ENCODE measurements at regions not wholly inside any gene's neighbourhood (a gene's known extent, or its start where the extent isn't known, plus 50 kb on each side); places are given as distances from the start of the nearest gene placed in this dataset.

DNA sequence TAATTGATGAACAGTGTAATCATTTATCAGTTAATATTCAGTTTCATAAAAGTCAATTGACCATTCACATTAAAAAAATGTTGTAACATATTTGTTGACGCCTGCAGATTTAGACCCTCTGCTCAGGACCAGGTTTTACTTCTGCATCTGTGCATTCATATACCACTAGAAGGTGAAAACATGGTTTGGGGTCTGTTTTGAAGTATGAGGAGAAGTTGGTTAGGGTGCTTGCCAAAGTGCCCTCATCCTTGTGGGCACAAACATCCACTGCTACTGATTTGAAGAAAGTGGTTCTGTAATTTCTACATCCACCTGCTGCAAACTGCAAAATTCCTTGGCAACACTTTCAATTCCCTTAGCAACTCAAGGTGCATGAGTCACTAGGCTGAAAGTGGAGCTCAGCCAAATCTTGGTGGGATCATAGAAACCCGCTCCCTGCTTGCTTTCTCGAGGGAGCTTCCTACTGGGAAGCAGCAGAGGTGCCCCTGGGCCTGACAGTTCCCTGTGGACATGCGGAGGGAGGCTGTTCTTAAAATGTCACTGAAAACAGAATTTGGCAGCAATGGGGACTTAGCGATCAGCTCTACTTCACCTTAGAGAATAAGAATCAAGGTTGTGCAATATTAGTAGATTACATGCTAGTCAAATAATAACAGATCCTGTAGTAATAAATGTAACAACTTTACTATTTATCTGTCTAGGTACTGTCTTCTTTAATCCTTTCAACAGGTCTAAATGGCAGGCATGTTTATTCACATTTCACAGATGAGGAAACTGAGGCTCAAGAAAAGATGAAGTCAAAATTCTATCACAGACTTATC, 301.0 kb upstream of the TBL1XR1 start:
- TF ChIP-seq, protein P1, sequence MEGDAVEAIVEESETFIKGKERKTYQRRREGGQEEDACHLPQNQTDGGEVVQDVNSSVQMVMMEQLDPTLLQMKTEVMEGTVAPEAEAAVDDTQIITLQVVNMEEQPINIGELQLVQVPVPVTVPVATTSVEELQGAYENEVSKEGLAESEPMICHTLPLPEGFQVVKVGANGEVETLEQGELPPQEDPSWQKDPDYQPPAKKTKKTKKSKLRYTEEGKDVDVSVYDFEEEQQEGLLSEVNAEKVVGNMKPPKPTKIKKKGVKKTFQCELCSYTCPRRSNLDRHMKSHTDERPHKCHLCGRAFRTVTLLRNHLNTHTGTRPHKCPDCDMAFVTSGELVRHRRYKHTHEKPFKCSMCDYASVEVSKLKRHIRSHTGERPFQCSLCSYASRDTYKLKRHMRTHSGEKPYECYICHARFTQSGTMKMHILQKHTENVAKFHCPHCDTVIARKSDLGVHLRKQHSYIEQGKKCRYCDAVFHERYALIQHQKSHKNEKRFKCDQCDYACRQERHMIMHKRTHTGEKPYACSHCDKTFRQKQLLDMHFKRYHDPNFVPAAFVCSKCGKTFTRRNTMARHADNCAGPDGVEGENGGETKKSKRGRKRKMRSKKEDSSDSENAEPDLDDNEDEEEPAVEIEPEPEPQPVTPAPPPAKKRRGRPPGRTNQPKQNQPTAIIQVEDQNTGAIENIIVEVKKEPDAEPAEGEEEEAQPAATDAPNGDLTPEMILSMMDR (IDR thresholded peaks at IDR 0.05), result no peak
- TF ChIP-seq POLR2A (IDR thresholded peaks at IDR 0.05), result no peak

Data from adrenal gland (tissue), 5 donors.